HL-60 (cell line): ENCODE measurements at regions not wholly inside any gene's neighbourhood (a gene's known extent, or its start where the extent isn't known, plus 50 kb on each side); places are given as distances from the start of the nearest gene placed in this dataset.

ENCODE experiments used
- DNase-seq, 2 experiments: peaks; one replicate each; pipeline ENCODE4 v3.0.0-alpha.2; 2010 to 2020; ENCODE audit warnings: low read depth in 1 of 2, low spot score in 1 of 2
- H3K27ac ChIP-seq: fragments of 250-450 bp; sonication (Bioruptor Pico); replicated peaks from 2 replicates; pipeline ENCODE4 v1.5.1; 2020; ENCODE audit warnings: mild to moderate bottlenecking, moderate library complexity
- H3K27me3 ChIP-seq: fragments of 250-450 bp; sonication (Bioruptor Pico); 2 replicates; pipeline ENCODE4 v1.5.1; 2021; ENCODE audit warnings: mild to moderate bottlenecking, moderate library complexity; ENCODE audit not compliant: insufficient read depth, poor library complexity, severe bottlenecking
- H3K4me3 ChIP-seq: replicated peaks from 2 replicates; pipeline ENCODE4 v1.5.1; 2011; ENCODE audit warnings: mild to moderate bottlenecking, control low read depth, low read length; ENCODE audit not compliant: insufficient read depth
- GABPA ChIP-seq: IDR thresholded peaks from 2 replicates; pipeline ENCODE4 v1.6.1; 2012; ENCODE audit warnings: low read depth
- POLR2AphosphoS5 ChIP-seq: IDR thresholded peaks from 2 replicates; pipeline ENCODE4 v1.6.1; 2012; ENCODE audit warnings: low read depth
- SPI1 ChIP-seq: IDR thresholded peaks from 2 replicates; pipeline ENCODE4 v1.6.1; 2012; ENCODE audit warnings: low read depth, mild to moderate bottlenecking, borderline replicate concordance
- TF ChIP-seq, protein P1 (sequence below): IDR thresholded peaks from 2 replicates; pipeline ENCODE4 v1.6.1; 2012; ENCODE audit warnings: low read depth; ENCODE audit not compliant: insufficient replicate concordance
- TF ChIP-seq, protein P2 (sequence below): IDR thresholded peaks from one replicate; pipeline ENCODE4 v1.5.1; 2011; ENCODE audit warnings: low read length, control low read depth, inconsistent platforms; ENCODE audit not compliant: insufficient read depth

DNA sequence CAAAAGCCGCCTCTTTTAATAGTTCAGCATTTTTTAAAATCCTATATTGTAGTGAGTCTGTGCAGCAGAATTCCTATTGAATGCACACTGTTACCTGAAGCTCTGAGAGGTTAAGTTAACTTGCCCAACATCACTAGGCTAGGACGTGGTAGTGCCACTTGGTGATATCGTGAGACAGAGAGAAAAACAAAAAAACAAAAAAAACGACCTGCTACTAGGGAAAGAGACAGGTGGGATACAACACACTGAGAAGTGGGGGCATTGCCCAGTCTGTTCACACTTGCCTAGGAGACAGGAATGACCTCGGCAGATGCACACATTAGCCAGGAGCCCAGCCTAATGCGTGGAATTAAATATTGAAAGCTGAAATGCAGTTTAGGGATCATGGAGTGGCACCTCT, 129.7 kb upstream of the CCND2 start:
- no peak for TF ChIP-seq GABPA
- no peak for TF ChIP-seq POLR2AphosphoS5
- TF ChIP-seq, protein P1, sequence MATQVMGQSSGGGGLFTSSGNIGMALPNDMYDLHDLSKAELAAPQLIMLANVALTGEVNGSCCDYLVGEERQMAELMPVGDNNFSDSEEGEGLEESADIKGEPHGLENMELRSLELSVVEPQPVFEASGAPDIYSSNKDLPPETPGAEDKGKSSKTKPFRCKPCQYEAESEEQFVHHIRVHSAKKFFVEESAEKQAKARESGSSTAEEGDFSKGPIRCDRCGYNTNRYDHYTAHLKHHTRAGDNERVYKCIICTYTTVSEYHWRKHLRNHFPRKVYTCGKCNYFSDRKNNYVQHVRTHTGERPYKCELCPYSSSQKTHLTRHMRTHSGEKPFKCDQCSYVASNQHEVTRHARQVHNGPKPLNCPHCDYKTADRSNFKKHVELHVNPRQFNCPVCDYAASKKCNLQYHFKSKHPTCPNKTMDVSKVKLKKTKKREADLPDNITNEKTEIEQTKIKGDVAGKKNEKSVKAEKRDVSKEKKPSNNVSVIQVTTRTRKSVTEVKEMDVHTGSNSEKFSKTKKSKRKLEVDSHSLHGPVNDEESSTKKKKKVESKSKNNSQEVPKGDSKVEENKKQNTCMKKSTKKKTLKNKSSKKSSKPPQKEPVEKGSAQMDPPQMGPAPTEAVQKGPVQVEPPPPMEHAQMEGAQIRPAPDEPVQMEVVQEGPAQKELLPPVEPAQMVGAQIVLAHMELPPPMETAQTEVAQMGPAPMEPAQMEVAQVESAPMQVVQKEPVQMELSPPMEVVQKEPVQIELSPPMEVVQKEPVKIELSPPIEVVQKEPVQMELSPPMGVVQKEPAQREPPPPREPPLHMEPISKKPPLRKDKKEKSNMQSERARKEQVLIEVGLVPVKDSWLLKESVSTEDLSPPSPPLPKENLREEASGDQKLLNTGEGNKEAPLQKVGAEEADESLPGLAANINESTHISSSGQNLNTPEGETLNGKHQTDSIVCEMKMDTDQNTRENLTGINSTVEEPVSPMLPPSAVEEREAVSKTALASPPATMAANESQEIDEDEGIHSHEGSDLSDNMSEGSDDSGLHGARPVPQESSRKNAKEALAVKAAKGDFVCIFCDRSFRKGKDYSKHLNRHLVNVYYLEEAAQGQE, result no peak
- TF ChIP-seq, protein P2, sequence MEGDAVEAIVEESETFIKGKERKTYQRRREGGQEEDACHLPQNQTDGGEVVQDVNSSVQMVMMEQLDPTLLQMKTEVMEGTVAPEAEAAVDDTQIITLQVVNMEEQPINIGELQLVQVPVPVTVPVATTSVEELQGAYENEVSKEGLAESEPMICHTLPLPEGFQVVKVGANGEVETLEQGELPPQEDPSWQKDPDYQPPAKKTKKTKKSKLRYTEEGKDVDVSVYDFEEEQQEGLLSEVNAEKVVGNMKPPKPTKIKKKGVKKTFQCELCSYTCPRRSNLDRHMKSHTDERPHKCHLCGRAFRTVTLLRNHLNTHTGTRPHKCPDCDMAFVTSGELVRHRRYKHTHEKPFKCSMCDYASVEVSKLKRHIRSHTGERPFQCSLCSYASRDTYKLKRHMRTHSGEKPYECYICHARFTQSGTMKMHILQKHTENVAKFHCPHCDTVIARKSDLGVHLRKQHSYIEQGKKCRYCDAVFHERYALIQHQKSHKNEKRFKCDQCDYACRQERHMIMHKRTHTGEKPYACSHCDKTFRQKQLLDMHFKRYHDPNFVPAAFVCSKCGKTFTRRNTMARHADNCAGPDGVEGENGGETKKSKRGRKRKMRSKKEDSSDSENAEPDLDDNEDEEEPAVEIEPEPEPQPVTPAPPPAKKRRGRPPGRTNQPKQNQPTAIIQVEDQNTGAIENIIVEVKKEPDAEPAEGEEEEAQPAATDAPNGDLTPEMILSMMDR, result no peak
- no peak for TF ChIP-seq SPI1
- H3K27ac ChIP-seq, result no peak overlapping the region
- no peaks in the 10 kb centered on the region for H3K27me3 ChIP-seq
- H3K4me3 ChIP-seq, result no peak overlapping the region
- DNase-seq, result no peak

DNA sequence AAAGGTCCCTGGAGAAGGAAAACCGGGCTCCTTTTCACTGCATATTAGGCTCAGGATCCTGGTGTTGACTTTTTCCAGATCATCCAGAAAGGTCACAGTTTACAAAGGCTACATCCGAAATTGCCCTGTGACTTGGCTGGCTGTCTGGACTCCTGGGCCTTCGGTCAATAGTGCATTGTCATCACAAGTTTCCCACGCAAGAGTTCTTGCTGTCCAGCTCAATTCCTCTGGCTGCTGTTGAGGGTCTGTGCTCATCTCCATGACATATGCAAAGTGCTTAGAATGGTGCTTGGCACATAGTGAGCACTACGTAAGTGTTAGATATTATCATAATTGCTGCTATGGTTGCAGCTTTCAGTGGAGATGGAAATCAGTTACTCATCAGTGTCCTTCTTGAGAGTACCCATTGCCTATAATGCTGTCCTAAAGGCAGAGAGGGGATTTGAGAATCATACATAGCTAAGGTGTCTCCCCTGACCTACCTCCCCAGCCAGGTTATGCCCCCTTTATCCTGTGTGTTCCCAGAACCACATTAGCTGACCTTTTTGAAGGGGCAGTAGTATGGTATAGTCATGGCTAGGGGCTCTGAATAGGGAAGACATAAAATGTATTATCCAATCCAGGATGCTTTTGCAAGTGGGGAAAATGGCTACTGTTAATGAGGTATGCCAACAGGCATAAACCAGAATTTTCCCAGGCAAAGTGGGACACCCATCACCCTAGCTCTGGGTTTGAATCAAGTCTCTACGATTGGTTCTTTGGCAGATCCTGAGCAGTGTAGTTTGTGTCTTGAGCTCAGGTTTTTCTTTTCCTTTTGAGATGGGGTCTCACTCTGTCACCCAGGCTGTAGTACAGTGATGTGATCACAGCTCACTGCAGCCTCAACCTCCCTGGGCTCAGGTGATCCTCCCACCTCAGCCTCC, 132.0 kb upstream of the CCND2 start:
- no peak for DNase-seq
- no peaks in the 10 kb centered on the region for H3K27me3 ChIP-seq
- H3K27ac ChIP-seq, result no peak overlapping the region
- no peak overlapping the region for H3K4me3 ChIP-seq
- no peak for TF ChIP-seq SPI1
- TF ChIP-seq GABPA, result no peak
- TF ChIP-seq, protein P1, result no peak
- TF ChIP-seq POLR2AphosphoS5, result no peak
- TF ChIP-seq, protein P2, result no peak

DNA sequence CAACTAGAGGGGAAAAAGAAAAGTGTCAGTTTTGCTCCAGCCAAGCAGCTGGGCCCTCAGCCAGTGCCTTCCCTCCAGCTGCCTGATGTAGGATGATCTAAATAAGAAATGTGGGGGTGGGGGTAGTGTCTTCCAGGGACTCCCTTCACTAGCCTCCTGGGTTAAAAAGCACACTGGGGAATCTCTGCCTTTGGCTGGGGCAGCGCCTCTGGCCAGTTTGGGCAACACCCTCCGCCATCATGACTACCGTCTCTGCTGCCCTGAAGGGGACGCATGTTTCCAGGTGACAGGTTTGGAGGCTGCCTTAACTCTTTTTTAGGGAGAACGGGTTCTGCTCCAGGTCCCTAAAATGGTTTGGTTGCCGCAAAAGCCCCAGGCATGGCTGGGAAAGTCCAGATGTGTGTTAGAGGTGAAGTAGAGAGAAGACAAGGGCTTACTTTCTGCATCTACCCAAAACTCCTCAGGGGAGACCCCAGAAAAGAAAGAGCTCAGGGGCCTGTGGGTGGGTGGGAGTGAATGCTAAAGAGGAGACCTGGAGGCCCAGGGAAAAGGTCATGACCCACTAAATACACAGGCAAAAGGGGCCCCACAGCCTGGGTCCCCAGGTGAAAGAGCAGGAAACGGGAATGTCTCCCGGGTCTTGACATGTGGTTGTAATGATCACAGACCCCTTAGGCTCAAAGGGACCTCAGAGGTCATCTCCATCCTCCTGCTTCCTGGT, 132.8 kb upstream of the CCND2 start:
- TF ChIP-seq, protein P2, result no peak
- TF ChIP-seq, protein P1, result no peak
- TF ChIP-seq SPI1 (no peak), GABPA (no peak), POLR2AphosphoS5 (no peak)
- no peak overlapping the region for H3K27ac ChIP-seq
- no peaks in the 10 kb centered on the region for H3K27me3 ChIP-seq

More for the DNA sequence above, 132.8 kb upstream of the CCND2 start:
- no peak overlapping the region for H3K4me3 ChIP-seq
- no peak for DNase-seq
